ENCODE measurements at regions not wholly inside any gene's neighbourhood (a gene's known extent, or its start where the extent isn't known, plus 50 kb on each side); places are given as distances from the start of the nearest gene placed in this dataset.

GRCh38 chr2:104318001-104318665 lies 535.8 kb upstream of the POU3F3 start:
- TF ChIP-seq CTCF (conservative IDR thresholded peaks at IDR 0.05; ENCODE audit: low read depth, low read length): no peak
- DNase-seq (ENCODE audit: low read depth): no peak
- H3K4me3 ChIP-seq (ENCODE audit: low read depth, low read length): no peak overlapping the region

DNA sequence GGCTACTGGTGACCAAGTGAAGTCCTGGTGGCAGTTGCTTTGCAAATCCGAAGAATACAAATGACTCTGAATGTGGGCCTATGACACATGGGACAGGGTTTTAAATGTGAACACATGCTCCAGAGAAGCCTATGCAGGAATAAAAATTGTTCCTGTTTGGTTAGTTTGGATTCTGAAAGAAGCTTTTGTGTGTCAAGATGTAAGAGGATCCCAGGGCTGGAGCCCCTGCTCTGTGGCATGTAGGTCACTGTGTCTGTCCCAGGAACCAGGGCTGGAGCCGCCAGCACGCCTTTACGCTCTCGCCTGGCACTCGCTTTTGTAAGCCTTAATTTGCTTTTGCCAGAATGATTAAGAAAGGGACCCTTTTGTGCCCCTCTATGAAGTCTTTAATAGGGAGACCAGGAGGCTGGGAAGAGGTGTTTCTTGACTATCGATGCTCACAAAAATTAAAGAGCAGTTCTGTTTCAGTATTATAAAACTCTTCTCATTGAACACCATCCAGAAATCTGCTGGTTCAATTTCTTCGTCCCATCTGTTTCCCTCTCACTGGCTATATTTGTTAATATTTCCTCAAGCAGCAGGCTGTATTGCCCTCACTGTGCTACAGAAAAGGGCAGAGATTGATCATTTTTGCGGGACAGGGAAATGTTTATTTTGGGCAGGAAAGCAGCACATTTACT lies 532.7 kb upstream of the POU3F3 start:
- DNase-seq (ENCODE audit: low read depth): no peak
- TF ChIP-seq CTCF (conservative IDR thresholded peaks at IDR 0.05; ENCODE audit: low read depth, low read length): no peak
- no peak overlapping the region for H3K4me3 ChIP-seq (ENCODE audit: low read depth, low read length)

DNA sequence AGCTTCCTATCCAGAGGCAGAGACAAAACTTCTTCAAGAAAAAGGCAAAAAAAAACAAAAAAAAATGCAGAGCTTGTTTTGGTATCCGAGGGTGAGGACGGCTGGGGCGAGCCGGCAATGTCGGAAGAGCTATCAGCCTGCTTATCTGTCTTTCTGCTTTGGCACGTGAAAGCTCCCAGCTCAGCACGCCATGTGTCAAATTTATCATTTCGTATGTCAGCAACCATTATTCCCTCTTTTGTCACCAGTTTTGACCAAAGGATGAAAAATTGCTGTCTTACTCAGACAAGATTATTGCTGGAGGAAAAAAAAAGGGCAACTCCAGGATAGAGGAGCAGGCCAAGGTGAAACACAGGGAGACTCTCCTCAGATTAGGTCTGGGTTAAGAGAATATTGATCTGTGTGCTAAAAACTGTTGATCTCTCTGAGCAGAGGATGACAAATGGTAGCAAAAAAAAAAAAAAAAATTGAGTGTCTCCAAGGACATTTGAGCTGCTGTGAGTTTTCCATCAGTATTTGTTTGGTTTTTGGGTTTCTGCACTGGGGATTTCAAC lies 532.0 kb upstream of the POU3F3 start:
- no peak overlapping the region for H3K4me3 ChIP-seq (ENCODE audit: low read depth, low read length)
- no peak for DNase-seq (ENCODE audit: low read depth)
- no peak for TF ChIP-seq CTCF (conservative IDR thresholded peaks at IDR 0.05; ENCODE audit: low read depth, low read length)

DNA sequence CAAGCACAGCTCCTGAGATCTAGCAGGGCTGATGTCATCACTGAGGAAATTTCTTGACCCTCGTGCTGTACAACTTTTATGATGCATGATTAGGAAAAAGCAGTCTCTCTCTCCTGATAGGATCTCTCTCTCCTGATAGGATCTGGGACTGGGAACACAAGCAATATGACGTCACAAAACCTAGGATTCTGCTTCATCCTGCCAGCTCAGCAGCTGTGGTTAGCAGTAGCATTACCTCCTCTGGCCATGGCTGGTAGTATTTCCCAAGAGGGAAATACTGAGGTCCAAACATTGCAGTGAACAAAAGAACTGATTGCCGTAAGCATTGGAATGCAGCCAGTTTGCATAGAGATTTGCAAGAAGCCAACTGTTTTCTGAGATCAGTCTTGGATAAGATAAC lies 521.2 kb upstream of the POU3F3 start:
- peak; percentile 13 for DNase-seq (ENCODE audit: low read depth)
- H3K4me3 ChIP-seq (ENCODE audit: low read depth, low read length): no peak overlapping the region
- no peak for TF ChIP-seq CTCF (conservative IDR thresholded peaks at IDR 0.05; ENCODE audit: low read depth, low read length)

- TF ChIP-seq CTCF (conservative IDR thresholded peaks at IDR 0.05; ENCODE audit: low read depth, low read length): no peak
- DNase-seq (ENCODE audit: low read depth): no peak
- H3K4me3 ChIP-seq (ENCODE audit: low read depth, low read length): no peak overlapping the region
Measured at GRCh38 chr2:104337869-104338268, 516.0 kb upstream of the POU3F3 start.

DNA sequence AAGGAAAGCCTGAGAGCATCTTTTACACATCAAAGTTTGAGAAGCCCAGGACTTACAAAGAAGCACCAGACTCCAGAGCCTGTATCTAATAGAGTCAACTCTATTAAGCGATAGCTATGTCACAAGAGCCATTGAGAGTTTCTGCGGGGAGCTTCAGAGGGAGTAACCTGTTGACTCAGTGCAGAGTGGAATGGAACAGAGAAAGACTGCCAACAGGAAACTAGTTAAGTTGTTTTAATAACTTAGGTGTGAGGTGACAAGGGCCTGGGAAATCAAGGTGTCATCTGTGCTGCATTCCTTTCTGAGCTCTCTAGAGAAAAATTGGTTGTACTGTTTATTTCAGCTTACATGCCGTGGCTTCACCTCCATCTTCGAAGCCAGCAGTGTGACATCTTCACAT lies 513.8 kb upstream of the POU3F3 start:
- no peak for TF ChIP-seq CTCF (conservative IDR thresholded peaks at IDR 0.05; ENCODE audit: low read depth, low read length)

More for the DNA sequence above, 513.8 kb upstream of the POU3F3 start:
- no peak overlapping the region for H3K4me3 ChIP-seq (ENCODE audit: low read depth, low read length)
- no peak for DNase-seq (ENCODE audit: low read depth)

Data from choroid plexus epithelial cell (primary cell).